Upper lobe of left lung (tissue), 6 donors: ENCODE measurements at regions not wholly inside any gene's neighbourhood (a gene's known extent, or its start where the extent isn't known, plus 50 kb on each side); places are given as distances from the start of the nearest gene placed in this dataset.

Experiments used
- ATAC-seq, 2 donors: fragments of 200-7000 bp; cut with Tn5 transposase; one replicate each; pipeline ENCODE4 v1.9.1; 2022; ENCODE audit warnings: mild to moderate bottlenecking in 2 of 2, moderate library complexity in 2 of 2; ENCODE audit not compliant: low FRiP score in 2 of 2
- DNase-seq, 2 donors: peaks; one replicate each; pipeline ENCODE4 v3.0.0-alpha.2; 2019 to 2020
- H3K27ac ChIP-seq, 4 donors: fragments of 200-600 bp; sonication (generic); one replicate each; pipeline ENCODE4 v1.5.1; 2016 to 2019
- H3K27me3 ChIP-seq, 4 donors: fragments of 200-600 bp; sonication (generic); one replicate each; pipeline ENCODE4 v1.5.1; 2017 to 2019
- H3K36me3 ChIP-seq, 4 donors: fragments of 200-600 bp; sonication (generic); one replicate each; pipeline ENCODE4 v1.5.1; 2016 to 2019
- H3K4me1 ChIP-seq, 4 donors: fragments of 200-600 bp; sonication (generic); one replicate each; pipeline ENCODE4 v1.5.1; 2018 to 2019
- H3K4me3 ChIP-seq, 4 donors: fragments of 200-600 bp; sonication (generic); one replicate each; pipeline ENCODE4 v1.5.1; 2017 to 2019; ENCODE audit warnings: mild to moderate bottlenecking in 2 of 4, moderate library complexity in 1 of 4
- H3K9me3 ChIP-seq, 4 donors: fragments of 200-600 bp; sonication (generic); one replicate each; pipeline ENCODE4 v1.5.1; 2018 to 2019
- EP300 ChIP-seq, 4 donors: sonication (generic); formaldehyde crosslinking; IDR thresholded peaks; one replicate each; pipeline ENCODE4 v1.5.1; 2017; ENCODE audit warnings: antibody characterized with exemption in 4 of 4, control low read depth in 2 of 4
- POLR2A ChIP-seq, 4 donors: fragments of 450-650 bp; IDR thresholded peaks; one replicate each; pipeline ENCODE4 v1.5.1; 2016 to 2017; ENCODE audit warnings: antibody characterized with exemption in 4 of 4, mild to moderate bottlenecking in 2 of 4
- POLR2AphosphoS5 ChIP-seq, 2 donors: sonication (generic); formaldehyde crosslinking; IDR thresholded peaks; one replicate each; pipeline ENCODE4 v1.5.1; 2017; ENCODE audit warnings: antibody characterized with exemption in 2 of 2
- WGBS, 2 donors: methylation state at CpG; one replicate each; pipeline ENCODE4 v1.1.5; 2017 to 2018; 5-methylcytosine and 5-hydroxymethylcytosine counted together
- TF ChIP-seq, protein P1 (sequence below), 6 experiments: fragments of 450-650 bp in 4 of 6; fragments of 200-600 bp in 2 of 6; sonication (generic) in 2 of 6; IDR thresholded peaks; one replicate each; pipeline ENCODE4 v1.5.1; 2016 to 2019; ENCODE audit warnings: antibody characterized with exemption in 6 of 6
- donor health status: DM: no; HTN: no; CAD: no; lungs with moderate emphysema.
- donor health status: DM: no; HTN: yes; CAD: no; lungs with severe emphysema.

GRCh38 chr5:167122267-167122666 is 1169.2 kb upstream of the WWC1 start:
- H3K36me3 ChIP-seq: no peaks in the 10 kb centered on the region
- H3K27ac ChIP-seq: no peak overlapping the region
- DNase-seq (no peak), ATAC-seq (no peak)
- H3K9me3 ChIP-seq: no peaks in the 10 kb centered on the region
- no peaks in the 10 kb centered on the region for H3K27me3 ChIP-seq
- TF ChIP-seq POLR2A (IDR thresholded peaks at IDR 0.05) (no peak), EP300 (IDR thresholded peaks at IDR 0.05) (no peak), POLR2AphosphoS5 (IDR thresholded peaks at IDR 0.05) (no peak)
- TF ChIP-seq, protein P1, sequence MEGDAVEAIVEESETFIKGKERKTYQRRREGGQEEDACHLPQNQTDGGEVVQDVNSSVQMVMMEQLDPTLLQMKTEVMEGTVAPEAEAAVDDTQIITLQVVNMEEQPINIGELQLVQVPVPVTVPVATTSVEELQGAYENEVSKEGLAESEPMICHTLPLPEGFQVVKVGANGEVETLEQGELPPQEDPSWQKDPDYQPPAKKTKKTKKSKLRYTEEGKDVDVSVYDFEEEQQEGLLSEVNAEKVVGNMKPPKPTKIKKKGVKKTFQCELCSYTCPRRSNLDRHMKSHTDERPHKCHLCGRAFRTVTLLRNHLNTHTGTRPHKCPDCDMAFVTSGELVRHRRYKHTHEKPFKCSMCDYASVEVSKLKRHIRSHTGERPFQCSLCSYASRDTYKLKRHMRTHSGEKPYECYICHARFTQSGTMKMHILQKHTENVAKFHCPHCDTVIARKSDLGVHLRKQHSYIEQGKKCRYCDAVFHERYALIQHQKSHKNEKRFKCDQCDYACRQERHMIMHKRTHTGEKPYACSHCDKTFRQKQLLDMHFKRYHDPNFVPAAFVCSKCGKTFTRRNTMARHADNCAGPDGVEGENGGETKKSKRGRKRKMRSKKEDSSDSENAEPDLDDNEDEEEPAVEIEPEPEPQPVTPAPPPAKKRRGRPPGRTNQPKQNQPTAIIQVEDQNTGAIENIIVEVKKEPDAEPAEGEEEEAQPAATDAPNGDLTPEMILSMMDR (IDR thresholded peaks at IDR 0.05): no peak
- H3K4me3 ChIP-seq: no peak overlapping the region
- H3K4me1 ChIP-seq: no peaks in the 10 kb centered on the region
- WGBS, 2 donors: 81 to 87% methylated on average over 3 of the region's 3 CpGs

GRCh38 chr5:167123126-167123525 is 1168.3 kb upstream of the WWC1 start:
- no peaks in the 10 kb centered on the region for H3K4me1 ChIP-seq
- 85 to 87% methylated on average over 7 of the region's 7 CpGs for WGBS, 2 donors
- ATAC-seq: no peak

GRCh38 chr5:167128581-167128980 is 1162.9 kb upstream of the WWC1 start:
- Histone ChIP-seq H3K9me3 (no peaks in the 10 kb centered on the region), H3K27ac (no peak overlapping the region), H3K36me3 (no peaks in the 10 kb centered on the region), H3K27me3 (no peaks in the 10 kb centered on the region), H3K4me1 (no peaks in the 10 kb centered on the region), H3K4me3 (no peak overlapping the region)
- no peak for ATAC-seq
- TF ChIP-seq, protein P1 (IDR thresholded peaks at IDR 0.05): no peak
- TF ChIP-seq EP300 (IDR thresholded peaks at IDR 0.05) (no peak), POLR2AphosphoS5 (IDR thresholded peaks at IDR 0.05) (no peak), POLR2A (IDR thresholded peaks at IDR 0.05) (no peak)
- 72 to 80% methylated on average over 3 of the region's 3 CpGs for WGBS, 2 donors
- DNase-seq: no peak

More at GRCh38 chr5:167123126-167123525, 1168.3 kb upstream of the WWC1 start:
- Histone ChIP-seq H3K9me3 (no peaks in the 10 kb centered on the region), H3K27ac (no peak overlapping the region), H3K4me3 (no peak overlapping the region), H3K27me3 (no peaks in the 10 kb centered on the region), H3K36me3 (no peaks in the 10 kb centered on the region)
- TF ChIP-seq, protein P1 (IDR thresholded peaks at IDR 0.05): no peak
- TF ChIP-seq POLR2AphosphoS5 (IDR thresholded peaks at IDR 0.05) (no peak), EP300 (IDR thresholded peaks at IDR 0.05) (no peak), POLR2A (IDR thresholded peaks at IDR 0.05) (no peak)
- no peak for DNase-seq

DNA sequence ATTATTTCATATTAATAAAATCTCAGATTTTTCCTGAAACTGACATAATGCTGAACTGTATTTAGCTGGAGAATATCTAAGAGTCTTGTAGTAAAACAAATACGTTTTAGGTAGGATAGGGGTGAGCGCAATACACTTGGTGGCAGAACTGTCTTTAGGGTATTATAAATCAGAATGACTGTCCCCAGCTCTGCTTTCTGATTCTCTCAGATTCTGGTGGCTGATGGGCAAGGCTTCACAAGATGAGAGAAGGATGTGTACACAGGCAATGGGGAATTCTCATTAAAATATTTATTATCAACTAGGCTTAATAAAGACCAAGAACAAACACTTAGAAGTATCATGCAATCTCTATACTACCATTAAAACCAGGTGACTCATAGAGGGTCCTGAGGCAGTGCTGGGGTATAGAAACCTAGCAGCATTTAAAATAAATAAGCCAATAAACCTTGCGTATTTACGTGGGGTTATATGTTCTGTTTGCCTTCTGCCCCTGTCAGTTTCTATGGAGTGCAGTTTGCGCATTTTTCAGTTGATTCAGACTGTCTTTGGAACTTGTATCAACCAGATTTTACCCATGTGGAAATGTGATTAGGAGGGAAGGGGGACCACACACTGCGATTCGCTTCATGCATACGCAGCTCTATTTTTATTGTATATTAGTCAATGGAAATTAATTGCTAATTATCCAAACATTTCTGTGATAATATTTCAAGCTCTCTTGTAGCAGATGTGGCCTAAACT is 1150.7 kb upstream of the WWC1 start:
- H3K27ac ChIP-seq: no peak overlapping the region
- no peaks in the 10 kb centered on the region for H3K4me1 ChIP-seq
- H3K27me3 ChIP-seq: no peaks in the 10 kb centered on the region
- ATAC-seq (no peak), DNase-seq (no peak)
- 88 to 93% methylated on average over 8 of the region's 8 CpGs for WGBS, 2 donors
- H3K9me3 ChIP-seq: no peaks in the 10 kb centered on the region
- H3K36me3 ChIP-seq: no peaks in the 10 kb centered on the region
- TF ChIP-seq POLR2AphosphoS5 (IDR thresholded peaks at IDR 0.05): no peak
- no peak for TF ChIP-seq EP300 (IDR thresholded peaks at IDR 0.05)
- TF ChIP-seq, protein P1 (IDR thresholded peaks at IDR 0.05): no peak
- TF ChIP-seq POLR2A (IDR thresholded peaks at IDR 0.05): no peak
- no peak overlapping the region for H3K4me3 ChIP-seq

DNA sequence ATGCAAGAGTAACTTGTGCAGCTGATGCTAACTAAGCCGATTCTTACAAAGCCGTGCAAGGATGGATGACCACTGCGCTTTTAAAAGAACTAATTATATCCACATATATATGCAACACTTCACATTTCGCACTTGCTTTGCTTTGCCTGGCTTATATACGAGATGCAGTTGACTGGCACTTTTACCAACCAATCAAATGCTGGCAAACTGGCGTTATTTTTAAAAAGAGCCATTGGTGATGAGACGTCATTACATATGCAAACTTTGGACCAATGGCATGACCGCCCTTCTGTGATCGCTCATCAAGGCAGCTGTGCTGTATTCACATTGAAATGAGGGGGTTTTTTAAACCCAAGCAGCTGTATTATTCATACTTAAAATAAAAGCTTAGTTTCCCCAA is 1147.7 kb upstream of the WWC1 start:
- H3K27ac ChIP-seq: no peak overlapping the region
- ATAC-seq (no peak), DNase-seq (no peak)
- H3K9me3 ChIP-seq: no peaks in the 10 kb centered on the region
- no peak overlapping the region for H3K4me3 ChIP-seq
- TF ChIP-seq, protein P1 (IDR thresholded peaks at IDR 0.05): no peak
- TF ChIP-seq POLR2AphosphoS5 (IDR thresholded peaks at IDR 0.05): no peak
- TF ChIP-seq EP300 (IDR thresholded peaks at IDR 0.05): no peak
- TF ChIP-seq POLR2A (IDR thresholded peaks at IDR 0.05): no peak
- WGBS, 2 donors: 90 to 91% methylated on average over 9 of the region's 9 CpGs
- no peaks in the 10 kb centered on the region for H3K36me3 ChIP-seq
- H3K4me1 ChIP-seq: no peaks in the 10 kb centered on the region
- H3K27me3 ChIP-seq: no peaks in the 10 kb centered on the region
